Fibroblast of lung (primary cell): ENCODE measurements at regions not wholly inside any gene's neighbourhood (a gene's known extent, or its start where the extent isn't known, plus 50 kb on each side); places are given as distances from the start of the nearest gene placed in this dataset.

Experiments
- DNase-seq, 2 donors: peaks; one replicate each; pipeline versions ENCODE4 v3.0.0 to v3.0.0-alpha.2; 2010; ENCODE audit warnings: low read depth in 2 of 2
- H2AFZ ChIP-seq: 2 replicates; pipeline ENCODE4 v1.5.1; 2012; ENCODE audit warnings: low read length, control low read depth, inconsistent platforms
- H3K27ac ChIP-seq: 2 replicates; pipeline ENCODE4 v1.5.1; 2011; ENCODE audit warnings: low read length, control low read depth; ENCODE audit not compliant: insufficient read depth
- H3K27me3 ChIP-seq: 2 replicates; pipeline ENCODE4 v1.5.1; 2011; ENCODE audit warnings: mild to moderate bottlenecking, low read length; ENCODE audit not compliant: control insufficient read depth, insufficient read depth
- H3K36me3 ChIP-seq: 2 replicates; pipeline ENCODE4 v1.5.1; 2011; ENCODE audit warnings: low read length; ENCODE audit not compliant: control insufficient read depth, insufficient read depth
- H3K4me1 ChIP-seq: 2 replicates; pipeline ENCODE4 v1.5.1; 2011; ENCODE audit warnings: low read length; ENCODE audit not compliant: control insufficient read depth, insufficient read depth; ENCODE audit errors: extremely low read depth
- H3K4me2 ChIP-seq: 2 replicates; pipeline ENCODE4 v1.5.1; 2011; ENCODE audit warnings: low read length, control low read depth; ENCODE audit not compliant: insufficient read depth; ENCODE audit errors: extremely low read depth
- H3K4me3 ChIP-seq, 4 experiments: fragments of 200-600 bp in 1 of 4; sonication (generic) in 1 of 4; replicated peaks in 1 of 4; 2 replicates each; pipeline ENCODE4 v1.5.1; 2011 to 2016; ENCODE audit warnings: low read length in 4 of 4, low read depth in 3 of 4, mild to moderate bottlenecking in 3 of 4, control low read depth in 2 of 4, inconsistent platforms in 1 of 4, mixed read lengths in 1 of 4; ENCODE audit not compliant: insufficient read depth in 1 of 4; ENCODE audit errors: control extremely low read depth in 1 of 4
- H3K79me2 ChIP-seq: 2 replicates; pipeline ENCODE4 v1.5.1; 2012; ENCODE audit warnings: mild to moderate bottlenecking, low read length, inconsistent platforms; ENCODE audit not compliant: control insufficient read depth, insufficient read depth
- H3K9ac ChIP-seq: 2 replicates; pipeline ENCODE4 v1.5.1; 2011; ENCODE audit warnings: mild to moderate bottlenecking, low read length, control low read depth; ENCODE audit not compliant: insufficient read depth
- H3K9me3 ChIP-seq: 2 replicates; pipeline ENCODE4 v1.5.1; 2012; ENCODE audit warnings: low read depth, low read length; ENCODE audit not compliant: control insufficient read depth, insufficient read depth
- H4K20me1 ChIP-seq: 2 replicates; pipeline ENCODE4 v1.5.1; 2011; ENCODE audit warnings: low read length; ENCODE audit not compliant: control insufficient read depth, insufficient read depth; ENCODE audit errors: extremely low read depth
- EZH2 ChIP-seq: IDR thresholded peaks from 2 replicates; pipeline ENCODE4 v1.5.1; 2012; ENCODE audit warnings: low read length, control low read depth, mild to moderate bottlenecking; ENCODE audit errors: missing control alignments
- TF ChIP-seq, protein P1 (sequence below), 2 donors: IDR thresholded peaks in 1 of 2; conservative IDR thresholded peaks in 1 of 2; 1 replicate in 1 of 2; 2 replicates in 1 of 2; pipeline ENCODE4 v1.5.1; 2011 to 2012; ENCODE audit warnings: low read length in 2 of 2, control low read depth in 1 of 2, inconsistent platforms in 1 of 2, low read depth in 1 of 2, mild to moderate bottlenecking in 1 of 2

DNA sequence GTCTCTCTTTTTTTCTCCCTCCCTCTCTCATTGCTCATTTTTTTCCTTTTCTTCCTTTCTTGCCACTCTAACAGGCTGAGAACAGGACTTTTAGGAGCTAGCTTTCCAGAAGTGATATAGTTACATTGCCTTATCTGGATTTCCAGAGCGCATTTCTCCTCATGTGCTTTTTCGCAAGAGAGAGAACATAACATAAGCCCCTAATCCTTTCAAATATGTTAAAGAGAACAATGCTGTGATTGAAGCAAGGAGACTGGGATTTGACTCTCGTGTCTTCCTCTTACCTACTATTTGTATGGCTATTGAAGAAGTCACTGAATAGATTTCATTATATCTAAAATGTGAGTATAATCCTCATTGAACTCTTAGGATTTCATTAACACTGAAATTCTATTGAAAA, 101.2 kb upstream of the PRPS1L1 start:
- DNase-seq, result no peak
- H3K79me2 ChIP-seq, result no peaks in the 10 kb centered on the region
- TF ChIP-seq, protein P1, sequence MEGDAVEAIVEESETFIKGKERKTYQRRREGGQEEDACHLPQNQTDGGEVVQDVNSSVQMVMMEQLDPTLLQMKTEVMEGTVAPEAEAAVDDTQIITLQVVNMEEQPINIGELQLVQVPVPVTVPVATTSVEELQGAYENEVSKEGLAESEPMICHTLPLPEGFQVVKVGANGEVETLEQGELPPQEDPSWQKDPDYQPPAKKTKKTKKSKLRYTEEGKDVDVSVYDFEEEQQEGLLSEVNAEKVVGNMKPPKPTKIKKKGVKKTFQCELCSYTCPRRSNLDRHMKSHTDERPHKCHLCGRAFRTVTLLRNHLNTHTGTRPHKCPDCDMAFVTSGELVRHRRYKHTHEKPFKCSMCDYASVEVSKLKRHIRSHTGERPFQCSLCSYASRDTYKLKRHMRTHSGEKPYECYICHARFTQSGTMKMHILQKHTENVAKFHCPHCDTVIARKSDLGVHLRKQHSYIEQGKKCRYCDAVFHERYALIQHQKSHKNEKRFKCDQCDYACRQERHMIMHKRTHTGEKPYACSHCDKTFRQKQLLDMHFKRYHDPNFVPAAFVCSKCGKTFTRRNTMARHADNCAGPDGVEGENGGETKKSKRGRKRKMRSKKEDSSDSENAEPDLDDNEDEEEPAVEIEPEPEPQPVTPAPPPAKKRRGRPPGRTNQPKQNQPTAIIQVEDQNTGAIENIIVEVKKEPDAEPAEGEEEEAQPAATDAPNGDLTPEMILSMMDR (conservative IDR thresholded peaks at IDR 0.05 in 1 of 2, IDR thresholded peaks at IDR 0.05 in 1 of 2; ENCODE audit: low read depth in 1 of 2, low read length in 2 of 2), result no peak
- no peak for TF ChIP-seq EZH2
- no peaks in the 10 kb centered on the region for H3K9me3 ChIP-seq
- H2AFZ ChIP-seq, result no peak overlapping the region
- H3K27ac ChIP-seq, result no peak overlapping the region
- no peak overlapping the region for H3K4me2 ChIP-seq
- H3K4me1 ChIP-seq, result no peaks in the 10 kb centered on the region
- no peaks in the 10 kb centered on the region for H3K27me3 ChIP-seq
- H3K9ac ChIP-seq, result no peak overlapping the region
- no peak overlapping the region for H3K4me3 ChIP-seq
- no peaks in the 10 kb centered on the region for H3K36me3 ChIP-seq
- no peaks in the 10 kb centered on the region for H4K20me1 ChIP-seq

DNA sequence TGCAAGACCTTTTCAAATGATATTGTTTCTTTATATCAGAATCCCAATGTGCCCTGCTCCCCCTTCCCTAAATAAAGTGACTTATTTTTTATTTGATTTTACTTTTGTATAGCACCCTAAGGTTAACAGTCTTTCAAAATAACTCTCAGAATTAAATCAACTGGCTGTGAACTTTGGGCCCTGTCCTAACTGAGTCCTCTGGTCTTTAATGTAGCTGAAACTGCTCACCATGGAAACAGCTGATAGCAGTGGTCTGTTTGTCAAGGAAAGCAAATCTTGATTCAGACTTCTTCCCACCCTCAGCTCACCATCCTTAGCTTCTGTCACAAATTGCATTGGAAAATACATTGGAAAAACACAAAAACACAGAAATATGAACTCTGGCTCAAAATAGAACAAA, 105.2 kb upstream of the PRPS1L1 start:
- H2AFZ ChIP-seq, result no peak overlapping the region
- DNase-seq, result no peak
- no peaks in the 10 kb centered on the region for H3K79me2 ChIP-seq
- TF ChIP-seq, protein P1 (conservative IDR thresholded peaks at IDR 0.05 in 1 of 2, IDR thresholded peaks at IDR 0.05 in 1 of 2; ENCODE audit: low read depth in 1 of 2, low read length in 2 of 2), result no peak
- no peak for TF ChIP-seq EZH2
- no peak overlapping the region for H3K27ac ChIP-seq
- no peaks in the 10 kb centered on the region for H3K9me3 ChIP-seq
- H3K4me2 ChIP-seq, result no peak overlapping the region
- H3K9ac ChIP-seq, result no peak overlapping the region
- H4K20me1 ChIP-seq, result no peaks in the 10 kb centered on the region
- H3K4me1 ChIP-seq, result no peaks in the 10 kb centered on the region
- no peaks in the 10 kb centered on the region for H3K36me3 ChIP-seq
- H3K27me3 ChIP-seq, result no peaks in the 10 kb centered on the region
- H3K4me3 ChIP-seq, result no peak overlapping the region

DNA sequence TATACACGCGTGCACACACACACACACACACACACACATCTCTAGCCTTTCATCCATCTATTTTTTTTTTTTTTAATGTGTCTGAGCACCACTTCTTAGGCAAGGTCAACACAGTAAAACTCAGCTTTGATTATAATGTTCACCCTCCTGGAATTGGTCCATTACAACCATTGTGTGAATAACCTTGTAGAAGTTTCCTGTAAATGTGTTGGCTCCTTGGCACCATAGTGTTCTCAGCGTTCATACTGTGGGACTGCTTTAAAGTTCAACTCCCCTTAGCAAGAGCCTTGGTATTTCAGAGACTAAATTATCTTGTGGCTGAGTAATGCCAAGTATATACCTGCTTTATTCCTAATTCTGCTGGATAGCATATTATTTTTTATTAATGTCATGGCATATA, 106.3 kb upstream of the PRPS1L1 start:
- H3K4me1 ChIP-seq, result no peaks in the 10 kb centered on the region
- H3K27ac ChIP-seq, result no peak overlapping the region
- H3K4me3 ChIP-seq, result no peak overlapping the region
- TF ChIP-seq, protein P1 (conservative IDR thresholded peaks at IDR 0.05 in 1 of 2, IDR thresholded peaks at IDR 0.05 in 1 of 2; ENCODE audit: low read depth in 1 of 2, low read length in 2 of 2), result no peak
- TF ChIP-seq EZH2, result no peak
- no peak overlapping the region for H3K9ac ChIP-seq
- no peaks in the 10 kb centered on the region for H3K36me3 ChIP-seq
- no peaks in the 10 kb centered on the region for H3K9me3 ChIP-seq
- no peak overlapping the region for H3K4me2 ChIP-seq
- no peaks in the 10 kb centered on the region for H4K20me1 ChIP-seq
- H2AFZ ChIP-seq, result no peak overlapping the region
- DNase-seq, result no peak
- no peaks in the 10 kb centered on the region for H3K79me2 ChIP-seq
- H3K27me3 ChIP-seq, result no peaks in the 10 kb centered on the region
